Sigmoid colon (tissue), 6 donors: ENCODE measurements at regions not wholly inside any gene's neighbourhood (a gene's known extent, or its start where the extent isn't known, plus 50 kb on each side); places are given as distances from the start of the nearest gene placed in this dataset.

Source experiments
- DNase-seq: peaks from one replicate; pipeline ENCODE4 v3.0.0-alpha.2; 2019
- H3K27ac ChIP-seq, 4 donors: fragments of 200-600 bp; sonication (generic); one replicate each; pipeline ENCODE4 v1.5.1; 2016 to 2019; ENCODE audit warnings: mild to moderate bottlenecking in 1 of 4
- H3K27me3 ChIP-seq, 3 donors: fragments of 200-600 bp; sonication (generic); one replicate each; pipeline ENCODE4 v1.5.1; 2019; ENCODE audit warnings: mild to moderate bottlenecking in 1 of 3
- H3K36me3 ChIP-seq, 4 donors: fragments of 200-600 bp; sonication (generic); one replicate each; pipeline ENCODE4 v1.5.1; 2016 to 2019
- H3K4me1 ChIP-seq, 4 donors: fragments of 200-600 bp; sonication (generic); one replicate each; pipeline ENCODE4 v1.5.1; 2017 to 2019
- H3K4me3 ChIP-seq, 4 donors: fragments of 200-600 bp; sonication (generic); one replicate each; pipeline ENCODE4 v1.5.1; 2017 to 2019; ENCODE audit warnings: mild to moderate bottlenecking in 2 of 4, moderate library complexity in 1 of 4
- H3K9me3 ChIP-seq, 4 donors: fragments of 200-600 bp in 3 of 4; sonication (generic) in 3 of 4; one replicate each; pipeline versions ENCODE4 v1.5.1 to v1.6.1; 2013 to 2019
- CTCF ChIP-seq, 4 experiments: fragments of 450-650 bp in 3 of 4; fragments of 200-600 bp in 1 of 4; IDR thresholded peaks; one replicate each; pipeline ENCODE4 v1.5.1; 2016 to 2019; ENCODE audit warnings: antibody characterized with exemption in 4 of 4, mild to moderate bottlenecking in 3 of 4, moderate library complexity in 2 of 4
- EP300 ChIP-seq, 4 donors: sonication (generic); formaldehyde crosslinking; IDR thresholded peaks; one replicate each; pipeline ENCODE4 v1.6.1; 2017; ENCODE audit warnings: antibody characterized with exemption in 4 of 4
- POLR2A ChIP-seq, 2 donors: fragments of 450-650 bp; IDR thresholded peaks; one replicate each; pipeline ENCODE4 v1.6.1; 2016; ENCODE audit warnings: antibody characterized with exemption in 2 of 2, mild to moderate bottlenecking in 2 of 2, moderate library complexity in 2 of 2
- POLR2AphosphoS5 ChIP-seq, 4 donors: sonication (generic); formaldehyde crosslinking; IDR thresholded peaks; one replicate each; pipeline ENCODE4 v1.6.1; 2017; ENCODE audit warnings: antibody characterized with exemption in 4 of 4
- WGBS, 2 donors: extraction: QIAGEN DNeasy Blood & Tissue Kit; methylation state at CpG; one replicate each; pipeline ENCODE4 v1.1.7; 2013; 5-methylcytosine and 5-hydroxymethylcytosine counted together
- intact Hi-C: fragments of 100-400 bp; cut with DNase I; formaldehyde crosslinking; loops from one replicate; pipeline ENCODE4 v1.15.1; 2023
- donor health status: healthy with polysubstance abuse.
- donor health status: healthy.

GRCh38 chr9:120152295-120152694 lies 427.7 kb downstream of the CDK5RAP2 start:
- Histone ChIP-seq H3K27me3 (no peaks in the 10 kb centered on the region), H3K4me1 (no peaks in the 10 kb centered on the region), H3K36me3 (no peaks in the 10 kb centered on the region), H3K4me3 (no peak overlapping the region), H3K27ac (no peak overlapping the region), H3K9me3 (no peaks in the 10 kb centered on the region)
- 48 to 55% methylated on average over 4 of the region's 4 CpGs for WGBS, 2 donors
- no peak for DNase-seq
- intact Hi-C loops = no loop called here
- TF ChIP-seq EP300 (IDR thresholded peaks at IDR 0.05) = no peak
- TF ChIP-seq POLR2A (IDR thresholded peaks at IDR 0.05) = no peak
- TF ChIP-seq POLR2AphosphoS5 (IDR thresholded peaks at IDR 0.05) = no peak
- no peak for TF ChIP-seq CTCF (IDR thresholded peaks at IDR 0.05)

- no peaks in the 10 kb centered on the region for H3K9me3 ChIP-seq
- 64 to 80% methylated on average over 12 of the region's 12 CpGs for WGBS, 2 donors
Observed at GRCh38 chr9:120151806-120152205, 428.2 kb downstream of the CDK5RAP2 start.

GRCh38 chr9:120151149-120151548 lies 428.8 kb downstream of the CDK5RAP2 start:
- no peaks in the 10 kb centered on the region for H3K9me3 ChIP-seq
- intact Hi-C loops = no loop called here
- H3K4me1 ChIP-seq = no peaks in the 10 kb centered on the region
- no peaks in the 10 kb centered on the region for H3K27me3 ChIP-seq
- H3K4me3 ChIP-seq = no peak overlapping the region
- WGBS, 2 donors = 70 to 83% methylated on average over 3 of the region's 3 CpGs
- TF ChIP-seq POLR2A (IDR thresholded peaks at IDR 0.05) (no peak), CTCF (IDR thresholded peaks at IDR 0.05) (no peak)
- no peak overlapping the region for H3K27ac ChIP-seq
- no peak for DNase-seq
- no peaks in the 10 kb centered on the region for H3K36me3 ChIP-seq

More at GRCh38 chr9:120151806-120152205, 428.2 kb downstream of the CDK5RAP2 start:
- H3K27me3 ChIP-seq = no peaks in the 10 kb centered on the region
- no peak overlapping the region for H3K4me3 ChIP-seq
- intact Hi-C loops = no loop called here
- TF ChIP-seq POLR2A (IDR thresholded peaks at IDR 0.05) (no peak), CTCF (IDR thresholded peaks at IDR 0.05) (no peak), EP300 (IDR thresholded peaks at IDR 0.05) (no peak), POLR2AphosphoS5 (IDR thresholded peaks at IDR 0.05) (no peak)
- DNase-seq = no peak
- no peaks in the 10 kb centered on the region for H3K4me1 ChIP-seq
- no peak overlapping the region for H3K27ac ChIP-seq
- no peaks in the 10 kb centered on the region for H3K36me3 ChIP-seq

- Histone ChIP-seq H3K4me1 (no peaks in the 10 kb centered on the region), H3K36me3 (no peaks in the 10 kb centered on the region), H3K27me3 (no peaks in the 10 kb centered on the region), H3K4me3 (no peak overlapping the region), H3K27ac (no peak overlapping the region), H3K9me3 (no peaks in the 10 kb centered on the region)
- intact Hi-C loops = no loop called here
- TF ChIP-seq POLR2AphosphoS5 (IDR thresholded peaks at IDR 0.05) = no peak
- TF ChIP-seq CTCF (IDR thresholded peaks at IDR 0.05) = no peak
- no peak for TF ChIP-seq EP300 (IDR thresholded peaks at IDR 0.05)
- no peak for TF ChIP-seq POLR2A (IDR thresholded peaks at IDR 0.05)
- 86 to 90% methylated on average over 1 of the region's 1 CpG for WGBS, 2 donors
- no peak for DNase-seq
Observed at GRCh38 chr9:120138955-120139354, 441.0 kb downstream of the CDK5RAP2 start.

GRCh38 chr9:120137186-120137840 lies 442.7 kb downstream of the CDK5RAP2 start:
- Histone ChIP-seq H3K27me3 (no peaks in the 10 kb centered on the region), H3K27ac (no peak overlapping the region), H3K36me3 (no peaks in the 10 kb centered on the region), H3K4me1 (no peaks in the 10 kb centered on the region), H3K4me3 (no peak overlapping the region), H3K9me3 (no peaks in the 10 kb centered on the region)
- 48 to 60% methylated on average over 5 of the region's 5 CpGs for whole genome bisulfite sequencing, 2 donors
- intact Hi-C loops = no loop called here
- TF ChIP-seq EP300 (IDR thresholded peaks at IDR 0.05) (no peak), POLR2AphosphoS5 (IDR thresholded peaks at IDR 0.05) (no peak), POLR2A (IDR thresholded peaks at IDR 0.05) (no peak), CTCF (IDR thresholded peaks at IDR 0.05) (no peak)
- no peak for DNase-seq
